ENCODE measurements at regions not wholly inside any gene's neighbourhood (a gene's known extent, or its start where the extent isn't known, plus 50 kb on each side); places are given as distances from the start of the nearest gene placed in this dataset.

DNA sequence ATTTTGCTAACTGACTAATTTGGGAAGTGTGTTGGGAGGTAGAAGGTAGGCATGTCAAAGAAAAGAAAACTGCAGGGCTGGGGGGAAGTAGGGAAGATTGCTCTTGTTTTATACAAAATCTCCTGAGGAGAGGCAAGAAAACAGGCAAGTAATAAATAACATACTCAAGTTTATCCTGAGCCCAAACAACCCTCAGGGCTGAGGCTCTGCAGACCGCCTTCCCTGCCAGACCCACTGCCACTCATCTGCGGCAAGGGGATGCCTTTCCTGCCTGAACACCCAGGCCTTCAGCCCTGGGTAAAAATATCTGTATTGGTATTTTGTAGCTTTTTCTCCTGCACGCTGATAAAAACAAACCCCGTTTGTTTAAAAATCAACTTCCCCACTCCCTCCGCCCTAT, 399.8 kb upstream of the NFE2L3 start:
- TF ChIP-seq, protein P1, sequence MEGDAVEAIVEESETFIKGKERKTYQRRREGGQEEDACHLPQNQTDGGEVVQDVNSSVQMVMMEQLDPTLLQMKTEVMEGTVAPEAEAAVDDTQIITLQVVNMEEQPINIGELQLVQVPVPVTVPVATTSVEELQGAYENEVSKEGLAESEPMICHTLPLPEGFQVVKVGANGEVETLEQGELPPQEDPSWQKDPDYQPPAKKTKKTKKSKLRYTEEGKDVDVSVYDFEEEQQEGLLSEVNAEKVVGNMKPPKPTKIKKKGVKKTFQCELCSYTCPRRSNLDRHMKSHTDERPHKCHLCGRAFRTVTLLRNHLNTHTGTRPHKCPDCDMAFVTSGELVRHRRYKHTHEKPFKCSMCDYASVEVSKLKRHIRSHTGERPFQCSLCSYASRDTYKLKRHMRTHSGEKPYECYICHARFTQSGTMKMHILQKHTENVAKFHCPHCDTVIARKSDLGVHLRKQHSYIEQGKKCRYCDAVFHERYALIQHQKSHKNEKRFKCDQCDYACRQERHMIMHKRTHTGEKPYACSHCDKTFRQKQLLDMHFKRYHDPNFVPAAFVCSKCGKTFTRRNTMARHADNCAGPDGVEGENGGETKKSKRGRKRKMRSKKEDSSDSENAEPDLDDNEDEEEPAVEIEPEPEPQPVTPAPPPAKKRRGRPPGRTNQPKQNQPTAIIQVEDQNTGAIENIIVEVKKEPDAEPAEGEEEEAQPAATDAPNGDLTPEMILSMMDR (IDR thresholded peaks at IDR 0.05; ENCODE audit: borderline replicate concordance, extremely low read depth, low read length, poor library complexity, severe bottlenecking): no peak
- no peak for TF ChIP-seq EZH2 (IDR thresholded peaks at IDR 0.05; ENCODE audit: borderline replicate concordance, low read depth, low read length, severe bottlenecking)
